ENCODE measurements at regions not wholly inside any gene's neighbourhood (a gene's known extent, or its start where the extent isn't known, plus 50 kb on each side); places are given as distances from the start of the nearest gene placed in this dataset.

- Histone ChIP-seq H3K4me3 (no peak overlapping the region), H3K27ac (no peak overlapping the region), H3K9me3 (ENCODE audit: low read depth) (no peaks in the 10 kb centered on the region), H3K4me2 (ENCODE audit: unreplicated experiment) (no peak overlapping the region), H3K4me1 (ENCODE audit: insufficient read depth) (no peaks in the 10 kb centered on the region), H3K9ac (no peak overlapping the region), H3K9me2 (ENCODE audit: insufficient read depth) (no peaks in the 10 kb centered on the region), H3K79me2 (ENCODE audit: insufficient read depth) (no peaks in the 10 kb centered on the region), H3K36me3 (ENCODE audit: low read depth) (no peaks in the 10 kb centered on the region), H4K20me1 (ENCODE audit: insufficient read depth) (no peaks in the 10 kb centered on the region), H2AFZ (no peak overlapping the region), H3F3A (ENCODE audit: insufficient read depth) (no peaks in the 10 kb centered on the region), H3K27me3 (replicated peaks; ENCODE audit: insufficient read depth) (no peaks in the 10 kb centered on the region)
- in situ Hi-C loops (cut with MboI): no loop called here
- WGBS, 2 experiments (ENCODE audit: low coverage in 1 of 2, low lambda C conversion rate in 2 of 2, missing lambda C conversion rate in 2 of 2): 14 to 26% methylated on average over 2 of the region's 2 CpGs
- DNase-seq: no peak
- TF ChIP-seq EZH2phosphoT487 (IDR thresholded peaks at IDR 0.05; ENCODE audit: insufficient read depth, low read depth) (no peak), EZH2 (IDR thresholded peaks at IDR 0.05; ENCODE audit: insufficient read depth, poor library complexity, severe bottlenecking) (no peak)
Observed at GRCh38 chr9:104263942-104264341, 169.8 kb downstream of the SMC2 start.

GRCh38 chr9:104264431-104264830 lies 170.3 kb downstream of the SMC2 start:
- DNase-seq: no peak
- Histone ChIP-seq H3F3A (ENCODE audit: insufficient read depth) (no peaks in the 10 kb centered on the region), H4K20me1 (ENCODE audit: insufficient read depth) (no peaks in the 10 kb centered on the region), H3K9me2 (ENCODE audit: insufficient read depth) (no peaks in the 10 kb centered on the region), H3K4me3 (no peak overlapping the region), H3K79me2 (ENCODE audit: insufficient read depth) (no peaks in the 10 kb centered on the region), H3K36me3 (ENCODE audit: low read depth) (no peaks in the 10 kb centered on the region), H3K27ac (no peak overlapping the region), H3K27me3 (replicated peaks; ENCODE audit: insufficient read depth) (no peaks in the 10 kb centered on the region), H2AFZ (no peak overlapping the region), H3K4me1 (ENCODE audit: insufficient read depth) (no peaks in the 10 kb centered on the region), H3K9ac (no peak overlapping the region), H3K4me2 (ENCODE audit: unreplicated experiment) (no peak overlapping the region), H3K9me3 (ENCODE audit: low read depth) (no peaks in the 10 kb centered on the region)
- WGBS, 2 experiments (ENCODE audit: low coverage in 1 of 2, low lambda C conversion rate in 2 of 2, missing lambda C conversion rate in 2 of 2): 0 to 8% methylated on average over 1 of the region's 1 CpG
- in situ Hi-C loops (cut with MboI): no loop called here
- TF ChIP-seq EZH2 (IDR thresholded peaks at IDR 0.05; ENCODE audit: insufficient read depth, poor library complexity, severe bottlenecking) (no peak), EZH2phosphoT487 (IDR thresholded peaks at IDR 0.05; ENCODE audit: insufficient read depth, low read depth) (no peak)

GRCh38 chr9:104269374-104269773 lies 175.3 kb downstream of the SMC2 start:
- H4K20me1 ChIP-seq (ENCODE audit: insufficient read depth): no peaks in the 10 kb centered on the region
- H3K4me3 ChIP-seq: no peak overlapping the region
- H3K27me3 ChIP-seq (replicated peaks; ENCODE audit: insufficient read depth): no peaks in the 10 kb centered on the region
- no peak overlapping the region for H3K9ac ChIP-seq
- no peaks in the 10 kb centered on the region for H3K9me2 ChIP-seq (ENCODE audit: insufficient read depth)
- no peaks in the 10 kb centered on the region for H3K9me3 ChIP-seq (ENCODE audit: low read depth)
- no peak overlapping the region for H3K27ac ChIP-seq
- H3K4me1 ChIP-seq (ENCODE audit: insufficient read depth): no peaks in the 10 kb centered on the region
- H2AFZ ChIP-seq: no peak overlapping the region
- no peak for TF ChIP-seq EZH2phosphoT487 (IDR thresholded peaks at IDR 0.05; ENCODE audit: insufficient read depth, low read depth)
- no peak for TF ChIP-seq EZH2 (IDR thresholded peaks at IDR 0.05; ENCODE audit: insufficient read depth, poor library complexity, severe bottlenecking)
- no peak overlapping the region for H3K4me2 ChIP-seq (ENCODE audit: unreplicated experiment)
- H3F3A ChIP-seq (ENCODE audit: insufficient read depth): no peaks in the 10 kb centered on the region
- no peaks in the 10 kb centered on the region for H3K36me3 ChIP-seq (ENCODE audit: low read depth)
- no peak for DNase-seq
- in situ Hi-C loops (cut with MboI): no loop called here
- no peaks in the 10 kb centered on the region for H3K79me2 ChIP-seq (ENCODE audit: insufficient read depth)

- in situ Hi-C loops (cut with MboI): no loop called here
- Histone ChIP-seq H3K79me2 (ENCODE audit: insufficient read depth) (no peaks in the 10 kb centered on the region), H3K9me2 (ENCODE audit: insufficient read depth) (no peaks in the 10 kb centered on the region), H4K20me1 (ENCODE audit: insufficient read depth) (no peaks in the 10 kb centered on the region), H3K9ac (no peak overlapping the region), H3K4me3 (no peak overlapping the region), H3K27me3 (replicated peaks; ENCODE audit: insufficient read depth) (no peaks in the 10 kb centered on the region), H3F3A (ENCODE audit: insufficient read depth) (no peaks in the 10 kb centered on the region), H3K9me3 (ENCODE audit: low read depth) (no peaks in the 10 kb centered on the region), H2AFZ (no peak overlapping the region), H3K4me1 (ENCODE audit: insufficient read depth) (no peaks in the 10 kb centered on the region), H3K36me3 (ENCODE audit: low read depth) (no peaks in the 10 kb centered on the region), H3K4me2 (ENCODE audit: unreplicated experiment) (no peak overlapping the region), H3K27ac (no peak overlapping the region)
- WGBS, 2 experiments (ENCODE audit: low coverage in 1 of 2, low lambda C conversion rate in 2 of 2, missing lambda C conversion rate in 2 of 2): 19 to 25% methylated on average over 4 of the region's 4 CpGs
- no peak for TF ChIP-seq EZH2 (IDR thresholded peaks at IDR 0.05; ENCODE audit: insufficient read depth, poor library complexity, severe bottlenecking)
- no peak for TF ChIP-seq EZH2phosphoT487 (IDR thresholded peaks at IDR 0.05; ENCODE audit: insufficient read depth, low read depth)
- DNase-seq: no peak
Observed at GRCh38 chr9:104269996-104270963, 176.2 kb downstream of the SMC2 start.
